Activated CD8-positive, alpha-beta memory T cell treated with anti-CD3 and anti-CD28 coated beads, Interleukin-2, amount 10 ng/mL, durations not matched to agents 7 days and 5 days (primary cell): ENCODE measurements at regions not wholly inside any gene's neighbourhood (a gene's known extent, or its start where the extent isn't known, plus 50 kb on each side); places are given as distances from the start of the nearest gene placed in this dataset.

ENCODE experiments used
- ATAC-seq: fragments of 150-1000 bp; cut with Tn5 transposase; one replicate; pipeline ENCODE4 v1.10.0; 2021; ENCODE audit warnings: moderate library complexity
- CTCF ChIA-PET: fragments of 350-600 bp; sonication (Branson Sonifier 250); formaldehyde crosslinking; loops from one replicate; lab custom pipeline; 2021; ENCODE audit warnings: antibody characterized with exemption; lab: Charles Lee
- DNase-seq: peaks from one replicate; pipeline ENCODE4 v3.0.0-alpha.2; 2020
- H3K27ac Mint-ChIP-seq: one replicate; pipeline ENCODE4 v1.8.0; 2021; ENCODE audit warnings: mild to moderate bottlenecking, mixed read lengths
- H3K27me3 Mint-ChIP-seq: one replicate; pipeline ENCODE4 v1.8.0; 2021; ENCODE audit warnings: mixed read lengths
- H3K36me3 Mint-ChIP-seq: one replicate; pipeline ENCODE4 v1.8.0; 2021; ENCODE audit warnings: mild to moderate bottlenecking, mixed read lengths
- H3K4me1 Mint-ChIP-seq: one replicate; pipeline ENCODE4 v1.8.0; 2021; ENCODE audit warnings: mixed read lengths
- H3K4me3 Mint-ChIP-seq: one replicate; pipeline ENCODE4 v1.8.0; 2021; ENCODE audit warnings: mild to moderate bottlenecking, moderate library complexity, mixed read lengths
- H3K9me3 Mint-ChIP-seq: one replicate; pipeline ENCODE4 v1.8.0; 2022; ENCODE audit warnings: low read depth, mixed read lengths

- Mint-ChIP-seq H3K27me3 (peaks cover 3% of the 10 kb centered on the region), H3K4me1 (no peaks in the 10 kb centered on the region), H3K27ac (no peak overlapping the region), H3K36me3 (no peaks in the 10 kb centered on the region), H3K9me3 (peaks cover 11% of the 10 kb centered on the region), H3K4me3 (no peak overlapping the region)
- CTCF ChIA-PET, result no interaction called here
- ATAC-seq, result no peak
- DNase-seq, result no peak
Observed at GRCh38 chr22:47933891-47934290, 1171.4 kb downstream of the TBC1D22A start.

GRCh38 chr22:47933226-47933625 lies 1170.8 kb downstream of the TBC1D22A start:
- Mint-ChIP-seq H3K9me3 (peaks cover 11% of the 10 kb centered on the region), H3K27me3 (peaks cover 3% of the 10 kb centered on the region), H3K4me3 (no peak overlapping the region), H3K27ac (no peak overlapping the region), H3K36me3 (no peaks in the 10 kb centered on the region), H3K4me1 (no peaks in the 10 kb centered on the region)
- CTCF ChIA-PET, result no interaction called here
- no peak for DNase-seq
- no peak for ATAC-seq

GRCh38 chr22:47929646-47930185 lies 1167.3 kb downstream of the TBC1D22A start:
- no peak for DNase-seq
- H3K4me3 Mint-ChIP-seq, result no peak overlapping the region
- H3K36me3 Mint-ChIP-seq, result no peaks in the 10 kb centered on the region
- peaks cover 8% of the 10 kb centered on the region for H3K9me3 Mint-ChIP-seq
- H3K27me3 Mint-ChIP-seq, result peaks cover 3% of the 10 kb centered on the region
- no peak for ATAC-seq
- CTCF ChIA-PET, result no interaction called here
- no peak overlapping the region for H3K27ac Mint-ChIP-seq
- H3K4me1 Mint-ChIP-seq, result no peaks in the 10 kb centered on the region

- no peak overlapping the region for H3K27ac Mint-ChIP-seq
- H3K27me3 Mint-ChIP-seq, result peaks cover 3% of the 10 kb centered on the region
- H3K4me1 Mint-ChIP-seq, result no peaks in the 10 kb centered on the region
- CTCF ChIA-PET, result no interaction called here
- DNase-seq (no peak), ATAC-seq (no peak)
- peaks cover 8% of the 10 kb centered on the region for H3K9me3 Mint-ChIP-seq
- H3K36me3 Mint-ChIP-seq, result no peaks in the 10 kb centered on the region
- H3K4me3 Mint-ChIP-seq, result no peak overlapping the region
Observed at GRCh38 chr22:47929073-47929472, 1166.6 kb downstream of the TBC1D22A start.

DNA sequence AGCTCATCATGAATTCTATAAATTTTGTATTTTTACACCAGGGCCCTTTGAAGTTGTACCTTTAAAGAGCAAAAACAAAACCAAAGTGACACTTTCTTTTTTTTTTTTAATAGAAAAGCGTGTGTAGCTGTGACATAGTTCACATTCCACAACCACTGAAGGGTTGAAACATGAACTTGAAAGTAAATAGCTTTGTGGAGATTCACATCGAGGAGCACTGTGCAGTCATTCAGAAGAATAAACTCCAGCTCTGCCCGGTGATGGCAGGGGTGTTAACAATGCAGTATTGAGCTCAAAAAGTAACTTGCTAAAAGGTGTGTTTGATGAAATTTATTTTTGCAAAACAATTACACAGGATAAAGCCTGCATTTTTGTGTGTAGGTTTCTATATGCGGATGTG lies 1166.2 kb downstream of the TBC1D22A start:
- Mint-ChIP-seq H3K27me3 (peaks cover 3% of the 10 kb centered on the region), H3K27ac (no peak overlapping the region), H3K9me3 (peaks cover 6% of the 10 kb centered on the region), H3K36me3 (no peaks in the 10 kb centered on the region), H3K4me1 (no peaks in the 10 kb centered on the region), H3K4me3 (no peak overlapping the region)
- ATAC-seq, result no peak
- no peak for DNase-seq
- CTCF ChIA-PET, result no interaction called here

DNA sequence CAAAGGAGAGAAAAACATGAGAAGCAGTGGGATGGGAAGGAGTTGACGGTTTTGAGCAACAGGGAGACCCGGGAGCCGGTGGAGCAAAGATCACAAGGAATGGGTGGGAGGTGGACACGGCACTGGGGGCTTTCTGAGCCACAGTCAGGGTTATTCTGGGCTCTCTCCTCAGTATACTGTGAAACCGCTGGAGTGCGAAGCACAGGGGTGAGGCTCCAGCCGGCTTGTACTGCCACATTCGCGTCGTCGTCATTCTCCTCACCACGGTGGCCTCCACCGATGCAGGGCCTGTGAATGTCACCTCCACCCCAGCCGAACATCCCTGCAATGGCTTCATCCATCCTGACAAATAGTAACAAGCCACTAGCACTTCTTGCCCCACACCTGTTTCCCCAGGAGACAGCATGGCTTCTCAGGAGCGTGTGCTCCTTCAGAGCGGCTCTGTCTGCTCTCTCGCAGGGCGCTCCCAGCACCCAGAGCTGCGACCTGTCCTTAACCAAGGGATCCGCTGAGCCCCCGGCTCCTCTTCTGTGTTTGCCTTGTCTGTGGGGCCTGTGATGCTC lies 1165.3 kb downstream of the TBC1D22A start:
- H3K4me1 Mint-ChIP-seq, result no peaks in the 10 kb centered on the region
- CTCF ChIA-PET, result no interaction called here
- DNase-seq, result no peak
- ATAC-seq, result no peak
- H3K4me3 Mint-ChIP-seq, result no peak overlapping the region
- no peak overlapping the region for H3K27ac Mint-ChIP-seq
- H3K9me3 Mint-ChIP-seq, result peaks cover 6% of the 10 kb centered on the region
- no peaks in the 10 kb centered on the region for H3K36me3 Mint-ChIP-seq
- H3K27me3 Mint-ChIP-seq, result peaks cover 3% of the 10 kb centered on the region

DNA sequence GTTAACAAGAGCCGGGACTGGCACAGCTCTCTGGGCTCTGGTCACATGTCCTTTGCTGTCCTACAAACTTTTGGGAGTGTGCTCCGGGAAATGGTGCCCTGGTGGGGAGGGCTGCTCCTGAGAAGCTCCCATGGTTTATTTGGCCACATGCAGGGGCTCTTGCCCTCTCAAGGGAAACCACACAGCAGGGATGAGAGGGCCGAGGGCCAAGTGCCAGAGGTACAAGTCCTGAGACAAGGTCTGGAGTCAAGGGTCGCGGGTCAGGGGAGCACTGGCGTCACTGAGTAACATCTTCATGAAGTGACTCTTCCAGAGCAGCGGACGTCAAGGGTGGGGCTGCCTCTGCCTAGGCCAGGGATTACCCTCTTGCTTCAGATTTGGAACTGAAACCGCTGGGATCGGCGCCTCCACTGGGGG lies 1160.6 kb downstream of the TBC1D22A start:
- CTCF ChIA-PET, result no interaction called here
- Mint-ChIP-seq H3K9me3 (no peaks in the 10 kb centered on the region), H3K27me3 (peaks cover 3% of the 10 kb centered on the region)

DNA sequence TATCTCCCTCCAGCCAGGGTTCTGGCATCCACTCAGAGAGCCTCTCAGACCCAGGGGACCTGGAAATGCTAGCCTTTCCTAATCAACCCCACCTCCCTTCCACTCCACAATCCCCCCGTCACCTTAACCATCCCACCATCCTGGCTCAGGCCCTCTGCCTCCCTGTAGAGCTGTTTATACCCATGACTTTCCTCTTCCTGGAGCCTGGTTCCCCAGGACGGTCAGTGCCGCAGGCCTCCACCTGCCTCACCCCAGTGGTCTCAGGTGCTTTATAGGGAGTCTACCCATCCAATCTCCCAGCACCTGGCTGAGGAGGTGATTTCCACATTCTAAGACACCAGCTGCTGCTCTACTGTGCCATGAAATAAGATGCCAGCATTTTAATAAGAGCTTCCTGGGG lies 1159.5 kb downstream of the TBC1D22A start:
- ATAC-seq (no peak), DNase-seq (no peak)
- H3K27me3 Mint-ChIP-seq, result peaks cover 3% of the 10 kb centered on the region
- H3K27ac Mint-ChIP-seq, result no peak overlapping the region
- H3K4me3 Mint-ChIP-seq, result no peak overlapping the region
- H3K4me1 Mint-ChIP-seq, result peaks cover 11% of the 10 kb centered on the region
- CTCF ChIA-PET, result no interaction called here
- H3K9me3 Mint-ChIP-seq, result no peaks in the 10 kb centered on the region
- no peaks in the 10 kb centered on the region for H3K36me3 Mint-ChIP-seq

More for the DNA sequence above, 1160.6 kb downstream of the TBC1D22A start:
- no peak for ATAC-seq
- Mint-ChIP-seq H3K4me1 (peaks cover 9% of the 10 kb centered on the region), H3K4me3 (no peak overlapping the region), H3K36me3 (no peaks in the 10 kb centered on the region), H3K27ac (no peak overlapping the region)
- no peak for DNase-seq

DNA sequence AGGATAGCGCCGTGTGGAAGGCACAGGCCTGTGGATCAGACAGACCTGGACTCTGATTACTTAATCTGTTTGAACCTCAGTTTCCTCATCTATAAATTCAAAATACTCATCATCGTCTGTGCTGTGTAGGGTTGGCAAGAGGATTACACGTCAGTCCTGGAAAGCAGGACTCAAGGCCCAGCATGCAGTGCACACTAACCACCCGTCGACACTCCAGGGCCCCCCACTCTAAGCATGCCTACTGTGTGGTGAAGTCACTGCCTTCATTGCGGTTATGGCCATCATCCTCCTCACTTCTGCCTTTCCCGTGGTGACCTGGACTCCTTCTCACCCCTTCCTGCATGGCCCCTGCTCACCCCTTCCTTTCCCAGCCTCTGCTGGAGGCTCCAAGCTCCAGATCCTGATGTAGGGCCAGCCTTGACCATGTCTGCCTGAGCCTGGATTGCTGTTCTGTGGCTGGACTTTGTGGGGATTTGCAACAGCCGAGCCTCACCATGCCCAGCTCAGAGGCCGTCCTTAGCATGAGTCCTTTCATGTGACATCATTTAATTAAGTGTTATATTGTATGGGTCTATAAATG lies 1158.0 kb downstream of the TBC1D22A start:
- Mint-ChIP-seq H3K4me1 (peaks cover 11% of the 10 kb centered on the region), H3K4me3 (no peak overlapping the region), H3K27me3 (peaks cover 3% of the 10 kb centered on the region), H3K27ac (no peak overlapping the region), H3K36me3 (no peaks in the 10 kb centered on the region), H3K9me3 (no peaks in the 10 kb centered on the region)
- CTCF ChIA-PET, result no interaction called here
- ATAC-seq (no peak), DNase-seq (no peak)

GRCh38 chr22:47919893-47920292 lies 1157.4 kb downstream of the TBC1D22A start:
- peaks cover 3% of the 10 kb centered on the region for H3K27me3 Mint-ChIP-seq
- H3K27ac Mint-ChIP-seq, result no peak overlapping the region
- no peak for ATAC-seq
- no peaks in the 10 kb centered on the region for H3K9me3 Mint-ChIP-seq
- H3K36me3 Mint-ChIP-seq, result no peaks in the 10 kb centered on the region
- DNase-seq, result no peak
- H3K4me3 Mint-ChIP-seq, result no peak overlapping the region
- peaks cover 11% of the 10 kb centered on the region for H3K4me1 Mint-ChIP-seq
- CTCF ChIA-PET, result no interaction called here

DNA sequence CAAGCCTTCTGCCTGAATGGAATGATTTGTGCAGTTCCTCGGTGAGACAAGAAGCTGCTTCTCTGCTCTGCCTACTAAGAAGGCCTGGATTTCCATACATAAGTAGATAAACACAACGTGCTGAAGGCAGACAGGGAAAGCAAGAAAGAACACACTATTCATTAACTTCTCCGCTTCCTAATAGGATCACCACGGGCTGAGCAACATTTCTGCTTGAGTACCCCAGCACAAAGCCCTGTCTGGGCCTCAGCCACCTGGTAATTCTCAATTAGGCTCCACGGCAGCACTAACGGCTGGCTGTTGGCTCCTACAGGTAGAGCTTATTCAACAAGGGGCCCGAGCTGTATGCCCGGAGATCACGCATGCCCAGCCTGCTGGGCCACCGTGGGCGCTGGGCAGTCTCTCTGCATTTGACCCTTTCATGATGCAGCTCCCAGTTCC lies 1156.6 kb downstream of the TBC1D22A start:
- DNase-seq (no peak), ATAC-seq (no peak)
- peaks cover 11% of the 10 kb centered on the region for H3K4me1 Mint-ChIP-seq

DNA sequence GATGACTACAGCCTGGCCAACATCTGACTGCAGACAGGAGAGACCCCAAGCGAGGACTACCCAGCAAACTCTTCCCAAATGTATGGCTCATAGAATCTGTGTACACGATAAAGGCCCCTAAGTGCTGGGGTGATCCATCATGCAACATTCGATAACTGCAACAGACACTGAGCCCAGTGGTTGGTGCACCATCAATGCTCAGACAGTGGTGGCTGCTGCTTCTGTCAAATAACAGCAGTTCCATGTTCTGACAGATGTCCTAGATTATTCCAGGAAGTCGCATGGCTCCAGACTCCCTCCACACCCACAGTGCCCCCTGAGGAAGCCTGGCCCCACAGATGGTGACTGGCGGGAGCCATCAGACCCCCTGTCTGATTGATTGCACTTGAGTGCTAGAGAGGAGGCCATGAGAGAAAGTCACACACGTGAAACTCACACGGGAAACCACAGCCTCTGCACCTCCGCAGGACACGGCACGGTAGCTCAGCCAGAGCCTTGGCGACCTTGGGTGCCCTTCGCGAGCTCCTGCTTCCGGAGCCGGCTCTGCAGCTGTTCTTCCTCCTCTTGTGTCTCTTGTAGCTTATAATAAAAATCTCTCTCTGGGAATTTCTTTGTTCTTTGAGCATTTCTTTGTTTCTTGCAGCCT lies 1155.9 kb downstream of the TBC1D22A start:
- peaks cover 11% of the 10 kb centered on the region for H3K4me1 Mint-ChIP-seq
- CTCF ChIA-PET, result no interaction called here
- H3K36me3 Mint-ChIP-seq, result no peaks in the 10 kb centered on the region
- H3K27ac Mint-ChIP-seq, result no peak overlapping the region
- peaks cover 5% of the 10 kb centered on the region for H3K27me3 Mint-ChIP-seq
- no peak overlapping the region for H3K4me3 Mint-ChIP-seq
- peak; percentile 80 for ATAC-seq
- DNase-seq, result peak; percentile 68
- no peaks in the 10 kb centered on the region for H3K9me3 Mint-ChIP-seq

More for the DNA sequence above, 1156.6 kb downstream of the TBC1D22A start:
- no peaks in the 10 kb centered on the region for H3K36me3 Mint-ChIP-seq
- H3K27ac Mint-ChIP-seq, result no peak overlapping the region
- CTCF ChIA-PET, result no interaction called here
- peaks cover 3% of the 10 kb centered on the region for H3K27me3 Mint-ChIP-seq
- no peaks in the 10 kb centered on the region for H3K9me3 Mint-ChIP-seq
- H3K4me3 Mint-ChIP-seq, result no peak overlapping the region

DNA sequence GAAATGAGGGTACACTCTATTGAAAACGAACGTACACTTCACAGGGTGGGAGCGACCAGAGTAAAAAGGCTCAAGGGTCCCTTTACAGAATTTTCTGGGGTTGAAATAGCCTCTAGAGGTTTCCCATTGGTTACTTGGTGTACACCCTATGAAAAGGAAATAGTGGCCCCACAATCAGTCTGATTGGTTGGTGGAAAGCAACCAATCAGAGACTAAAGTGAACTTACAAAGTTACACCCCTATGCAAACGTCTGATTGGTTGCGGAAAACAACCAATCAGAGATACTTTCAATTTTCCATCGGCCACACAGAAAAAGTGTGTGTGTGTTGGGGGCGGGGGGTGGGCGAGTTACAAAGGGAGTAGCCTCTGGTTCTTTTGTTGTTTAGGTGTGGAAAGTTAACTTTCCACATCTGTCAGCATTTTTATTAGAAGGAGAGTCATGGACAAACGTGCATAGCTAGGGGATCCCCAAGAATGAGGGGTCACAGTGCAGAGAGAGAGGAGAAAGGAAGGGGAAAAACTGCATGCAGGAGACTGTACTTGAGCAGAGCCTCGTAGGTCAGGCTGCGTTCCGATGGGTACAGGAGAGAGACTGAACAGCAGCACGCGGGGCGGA lies 1152.1 kb downstream of the TBC1D22A start:
- H3K4me3 Mint-ChIP-seq, result no peak overlapping the region
- peaks cover 5% of the 10 kb centered on the region for H3K9me3 Mint-ChIP-seq
- DNase-seq (no peak), ATAC-seq (no peak)
- no peak overlapping the region for H3K27ac Mint-ChIP-seq
- no peaks in the 10 kb centered on the region for H3K36me3 Mint-ChIP-seq
- peaks cover 2% of the 10 kb centered on the region for H3K27me3 Mint-ChIP-seq
- peaks cover 11% of the 10 kb centered on the region for H3K4me1 Mint-ChIP-seq
- CTCF ChIA-PET, result no interaction called here
